ENCODE measurements at regions not wholly inside any gene's neighbourhood (a gene's known extent, or its start where the extent isn't known, plus 50 kb on each side); places are given as distances from the start of the nearest gene placed in this dataset.

DNA sequence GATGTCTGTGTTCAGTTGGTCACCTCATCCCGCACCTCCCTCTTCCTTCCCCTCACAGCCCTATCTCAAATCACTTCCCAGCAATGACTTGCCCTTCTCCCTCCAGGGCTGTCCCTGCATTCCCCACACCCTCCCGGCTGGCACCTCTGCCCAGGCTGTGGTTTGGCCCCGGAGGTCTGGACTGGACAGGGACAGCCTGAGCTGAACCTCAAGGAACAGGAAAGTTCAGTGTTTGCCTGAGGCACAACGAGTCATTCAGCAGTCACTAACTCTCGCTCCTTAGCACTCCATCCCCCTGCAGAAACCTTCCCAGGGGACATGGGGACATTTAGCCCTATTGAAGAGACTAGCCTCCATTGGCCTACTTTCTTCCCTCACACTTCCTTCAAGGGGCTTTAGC is 58.3 kb upstream of the MAP3K1 start:
- TF ChIP-seq, protein P1, sequence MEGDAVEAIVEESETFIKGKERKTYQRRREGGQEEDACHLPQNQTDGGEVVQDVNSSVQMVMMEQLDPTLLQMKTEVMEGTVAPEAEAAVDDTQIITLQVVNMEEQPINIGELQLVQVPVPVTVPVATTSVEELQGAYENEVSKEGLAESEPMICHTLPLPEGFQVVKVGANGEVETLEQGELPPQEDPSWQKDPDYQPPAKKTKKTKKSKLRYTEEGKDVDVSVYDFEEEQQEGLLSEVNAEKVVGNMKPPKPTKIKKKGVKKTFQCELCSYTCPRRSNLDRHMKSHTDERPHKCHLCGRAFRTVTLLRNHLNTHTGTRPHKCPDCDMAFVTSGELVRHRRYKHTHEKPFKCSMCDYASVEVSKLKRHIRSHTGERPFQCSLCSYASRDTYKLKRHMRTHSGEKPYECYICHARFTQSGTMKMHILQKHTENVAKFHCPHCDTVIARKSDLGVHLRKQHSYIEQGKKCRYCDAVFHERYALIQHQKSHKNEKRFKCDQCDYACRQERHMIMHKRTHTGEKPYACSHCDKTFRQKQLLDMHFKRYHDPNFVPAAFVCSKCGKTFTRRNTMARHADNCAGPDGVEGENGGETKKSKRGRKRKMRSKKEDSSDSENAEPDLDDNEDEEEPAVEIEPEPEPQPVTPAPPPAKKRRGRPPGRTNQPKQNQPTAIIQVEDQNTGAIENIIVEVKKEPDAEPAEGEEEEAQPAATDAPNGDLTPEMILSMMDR (conservative IDR thresholded peaks at IDR 0.05 in 1 of 2, IDR thresholded peaks at IDR 0.05 in 1 of 2; ENCODE audit: extremely low read depth in 1 of 2, insufficient read depth in 1 of 2, low read depth in 1 of 2, low read length in 2 of 2) = no peak
- TF ChIP-seq EZH2 (IDR thresholded peaks at IDR 0.05; ENCODE audit: borderline replicate concordance, low read length) = no peak

All from mammary epithelial cell (primary cell).